ENCODE measurements at regions not wholly inside any gene's neighbourhood (a gene's known extent, or its start where the extent isn't known, plus 50 kb on each side); places are given as distances from the start of the nearest gene placed in this dataset.

- no peaks in the 10 kb centered on the region for H3K27me3 ChIP-seq (ENCODE audit: insufficient read depth in 3 of 3, low read length in 2 of 3)
- ATAC-seq (no peak), DNase-seq (no peak)
- H3K4me1 ChIP-seq = peaks cover 6% of the 10 kb centered on the region
- WGBS, 3 donors = 78 to 87% (median 80%) methylated on average over 3 of the region's 3 CpGs
- H3K9me3 ChIP-seq = no peaks in the 10 kb centered on the region
- H3K4me3 ChIP-seq = no peak overlapping the region
- no peak overlapping the region for H3K27ac ChIP-seq
- no peaks in the 10 kb centered on the region for H3K36me3 ChIP-seq (ENCODE audit: insufficient read depth in 1 of 2, low read depth in 1 of 2)
- intact Hi-C loops (cut with DNase I) = loop anchor here in 1 of 2 donors (5.0 kb wide), 2 partner anchors 167 to 177 kb away; no protein-coding TSS in a partner anchor
- TF ChIP-seq CTCF (IDR thresholded peaks at IDR 0.05) = no peak
These were observed 170.4 kb downstream of the DKK1 start for GRCh38 chr10:52484206-52485065.

GRCh38 chr10:52485462-52485861 lies 171.4 kb downstream of the DKK1 start:
- Histone ChIP-seq H3K36me3 (ENCODE audit: insufficient read depth in 1 of 2, low read depth in 1 of 2) (no peaks in the 10 kb centered on the region), H3K27me3 (ENCODE audit: insufficient read depth in 3 of 3, low read length in 2 of 3) (no peaks in the 10 kb centered on the region), H3K9me3 (no peaks in the 10 kb centered on the region), H3K27ac (no peak overlapping the region), H3K4me1 (peaks cover 6% of the 10 kb centered on the region), H3K4me3 (no peak overlapping the region)
- DNase-seq (no peak), ATAC-seq (no peak)
- 40 to 57% (median 51%) methylated on average over 1 of the region's 1 CpG for WGBS, 3 donors
- intact Hi-C loops (cut with DNase I) = loop anchor here in 1 of 2 donors (5.0 kb wide), 1 partner anchor 178 kb away; no protein-coding TSS in a partner anchor
- TF ChIP-seq CTCF (IDR thresholded peaks at IDR 0.05) = no peak

- no peaks in the 10 kb centered on the region for H3K36me3 ChIP-seq (ENCODE audit: insufficient read depth in 1 of 2, low read depth in 1 of 2)
- H3K4me1 ChIP-seq = peaks cover 6% of the 10 kb centered on the region
- no peak for DNase-seq
- ATAC-seq = peak; percentile 32 to 80 (median 44)
- 86 to 91% (median 88%) methylated on average over 1 of the region's 1 CpG for WGBS, 3 donors
- intact Hi-C loops (cut with DNase I) = loop anchor here in 1 of 2 donors (5.0 kb wide), 1 partner anchor 180 kb away; no protein-coding TSS in a partner anchor
- no peak overlapping the region for H3K4me3 ChIP-seq
- no peaks in the 10 kb centered on the region for H3K27me3 ChIP-seq (ENCODE audit: insufficient read depth in 3 of 3, low read length in 2 of 3)
- TF ChIP-seq CTCF (IDR thresholded peaks at IDR 0.05) = no peak
- peak overlapping the region; percentile 47 for H3K27ac ChIP-seq
- no peaks in the 10 kb centered on the region for H3K9me3 ChIP-seq
These were observed 172.9 kb downstream of the DKK1 start for GRCh38 chr10:52486840-52487611.

GRCh38 chr10:52488606-52489485 lies 174.8 kb downstream of the DKK1 start:
- H3K4me3 ChIP-seq = no peak overlapping the region
- H3K36me3 ChIP-seq (ENCODE audit: insufficient read depth in 1 of 2, low read depth in 1 of 2) = no peaks in the 10 kb centered on the region
- peaks cover 6% of the 10 kb centered on the region for H3K4me1 ChIP-seq
- ATAC-seq = peak in 1 of 4 donors; percentile 55
- WGBS, 3 donors = 56 to 59% (median 59%) methylated on average over 3 of the region's 3 CpGs
- H3K27me3 ChIP-seq (ENCODE audit: insufficient read depth in 3 of 3, low read length in 2 of 3) = no peaks in the 10 kb centered on the region
- intact Hi-C loops (cut with DNase I) = loop anchor here (1.0 to 5.0 kb wide), 2 partner anchors 181 to 182 kb away; no protein-coding TSS in a partner anchor
- DNase-seq = no peak
- no peak overlapping the region for H3K27ac ChIP-seq
- peak; percentile 65 for TF ChIP-seq CTCF (IDR thresholded peaks at IDR 0.05)
- H3K9me3 ChIP-seq = no peaks in the 10 kb centered on the region
